Lower leg skin (tissue), 3 donors: ENCODE measurements at regions not wholly inside any gene's neighbourhood (a gene's known extent, or its start where the extent isn't known, plus 50 kb on each side); places are given as distances from the start of the nearest gene placed in this dataset.

ENCODE experiments used
- CTCF ChIP-seq, 3 donors: fragments of 450-650 bp; IDR thresholded peaks; one replicate each; pipeline ENCODE4 v1.5.1; 2016; ENCODE audit warnings: antibody characterized with exemption in 3 of 3, mild to moderate bottlenecking in 3 of 3, moderate library complexity in 2 of 3
- POLR2A ChIP-seq, 2 donors: fragments of 450-650 bp; IDR thresholded peaks; one replicate each; pipeline ENCODE4 v1.6.1; 2016 to 2017; ENCODE audit warnings: antibody characterized with exemption in 2 of 2, mild to moderate bottlenecking in 1 of 2, moderate library complexity in 1 of 2

GRCh38 chr2:185384822-185385560 is 353.6 kb upstream of the FSIP2 start:
- TF ChIP-seq CTCF (IDR thresholded peaks at IDR 0.05) (no peak), POLR2A (IDR thresholded peaks at IDR 0.05) (no peak)
